GM21526 (cell line): ENCODE measurements at regions not wholly inside any gene's neighbourhood (a gene's known extent, or its start where the extent isn't known, plus 50 kb on each side); places are given as distances from the start of the nearest gene placed in this dataset.

ENCODE experiments used
- ATAC-seq: cut with Tn5 transposase; IDR thresholded peaks from one replicate; pipeline ENCODE4 v1.9.1; 2021; ENCODE audit warnings: moderate library complexity; ENCODE audit not compliant: unreplicated experiment, low FRiP score

DNA sequence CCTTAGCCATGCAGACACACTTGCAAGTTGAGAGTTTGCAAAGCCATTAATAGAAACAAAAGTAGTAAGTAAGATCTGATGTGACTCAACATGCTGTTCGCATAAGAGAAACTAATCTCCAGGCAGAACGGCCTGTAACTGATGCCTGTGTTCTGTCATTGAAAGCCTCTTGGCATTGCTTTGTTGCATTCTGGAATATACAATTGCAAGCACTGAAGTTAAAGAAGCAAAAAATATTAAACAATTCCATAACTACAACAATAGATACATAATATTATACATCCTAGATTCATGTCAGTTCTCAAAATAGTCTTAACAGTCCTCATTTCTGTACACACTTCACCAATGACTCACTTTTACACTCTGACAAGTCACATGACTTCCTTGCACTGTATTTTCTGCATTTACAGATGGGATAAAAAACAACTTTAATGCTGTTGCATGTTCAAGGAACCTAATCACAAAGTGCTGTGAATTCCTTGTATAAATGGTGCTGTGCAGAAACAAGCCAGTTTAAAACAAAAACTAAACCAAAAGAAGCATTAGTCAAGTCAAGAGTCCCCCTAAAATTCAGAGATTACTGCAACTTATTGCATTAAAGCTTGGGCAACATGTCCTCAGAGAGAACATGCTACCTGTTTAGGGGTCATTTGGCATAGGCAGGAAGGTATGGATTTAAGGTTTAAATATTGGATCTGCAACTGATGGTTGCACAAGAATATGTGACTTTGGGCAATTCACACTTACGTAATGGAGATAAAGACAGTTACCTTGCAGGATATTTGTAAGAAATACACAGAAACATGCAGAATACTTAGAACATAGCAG lies 79.5 kb upstream of the SERP2 start:
- no peak for ATAC-seq

DNA sequence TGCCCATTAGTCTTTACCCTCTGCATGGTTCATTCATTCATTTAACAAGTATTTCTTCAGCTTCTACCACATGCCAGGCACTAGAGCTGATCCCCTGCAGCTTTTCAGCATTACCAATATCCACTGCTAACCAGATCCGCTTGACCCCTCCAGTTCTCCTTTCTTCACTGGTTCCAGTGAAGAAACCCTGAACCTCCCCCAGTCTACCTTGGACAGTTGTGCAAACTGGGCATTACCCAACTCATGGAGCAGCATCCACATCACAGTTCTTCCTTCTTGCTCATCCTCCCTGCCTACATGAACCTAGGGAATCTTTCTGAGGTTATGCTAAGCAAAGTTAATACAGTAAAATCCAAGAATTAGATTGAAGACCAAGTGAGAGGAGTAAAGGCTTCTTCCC lies 78.7 kb upstream of the SERP2 start:
- ATAC-seq: no peak

DNA sequence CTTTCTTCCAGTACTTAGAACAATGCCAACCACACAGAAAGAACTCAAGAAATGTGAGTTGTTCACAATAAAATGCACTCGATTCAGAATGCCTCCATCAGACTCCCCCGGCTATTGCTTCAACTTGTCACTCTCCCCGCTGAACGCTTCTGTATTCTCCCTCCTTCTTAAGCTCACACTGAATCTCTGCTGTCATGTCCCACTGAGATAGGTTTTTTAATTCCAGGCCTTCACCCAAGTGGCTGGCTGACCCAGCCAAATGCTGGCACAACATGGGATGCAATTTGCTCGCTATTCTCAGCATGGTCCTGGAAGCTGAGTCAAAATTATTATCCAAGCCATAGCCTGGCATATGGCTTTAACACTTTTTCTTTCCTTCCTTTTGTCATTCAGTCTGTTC lies 76.8 kb upstream of the SERP2 start:
- no peak for ATAC-seq

DNA sequence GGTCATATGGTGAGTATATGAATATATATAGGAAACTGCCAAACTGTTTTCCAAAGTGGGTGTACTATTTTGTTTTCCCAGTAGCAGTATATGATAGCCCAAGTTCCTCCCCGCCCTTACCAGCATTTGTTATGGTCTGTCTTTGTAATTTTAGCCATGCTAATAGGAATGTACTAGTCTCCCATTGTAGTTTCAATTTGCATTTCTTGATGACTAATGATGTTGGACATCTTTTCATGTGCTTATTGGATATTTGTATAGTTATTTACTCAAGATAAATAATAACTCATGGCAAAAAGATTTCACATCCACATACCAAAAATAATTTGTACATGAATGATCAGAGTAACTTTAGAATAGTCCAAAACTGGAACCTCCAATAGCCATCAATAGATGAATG lies 75.3 kb upstream of the SERP2 start:
- no peak for ATAC-seq

DNA sequence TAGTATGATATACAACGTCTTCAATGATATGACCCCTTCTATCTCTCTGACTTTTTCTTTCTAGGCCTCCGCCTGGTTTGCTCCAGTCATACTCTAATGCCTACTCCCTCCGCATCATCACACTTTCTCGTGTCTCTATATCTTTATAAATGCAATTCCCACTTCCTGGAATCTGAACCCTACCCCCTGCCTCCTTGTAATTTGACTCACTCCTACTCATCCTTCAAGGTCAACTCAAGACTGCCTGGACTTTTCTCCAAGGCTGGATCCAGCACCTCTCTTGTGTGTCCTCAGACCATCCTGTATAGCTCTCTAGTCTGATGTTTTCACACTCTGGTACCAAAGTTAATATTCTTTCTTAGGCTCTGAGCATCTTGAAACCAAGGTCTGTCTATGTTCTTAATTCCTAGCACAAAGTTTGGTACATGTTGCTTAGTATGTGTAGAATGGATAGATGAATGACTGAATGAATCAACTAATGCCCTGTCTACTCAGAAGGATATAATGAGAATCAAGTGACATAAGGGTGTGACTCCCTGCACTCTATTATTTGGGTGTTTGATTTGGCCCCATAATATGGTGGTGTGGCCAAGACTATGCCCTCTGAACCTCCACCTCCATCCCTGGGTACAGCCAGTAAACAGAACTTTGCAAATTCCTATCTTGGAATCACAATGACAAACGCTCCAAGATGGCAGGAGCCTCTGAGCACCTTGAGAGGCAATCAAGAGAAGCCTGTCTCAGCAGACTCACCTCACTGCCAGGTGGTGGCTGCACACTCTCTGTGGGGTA lies 74.3 kb upstream of the SERP2 start:
- ATAC-seq: no peak

DNA sequence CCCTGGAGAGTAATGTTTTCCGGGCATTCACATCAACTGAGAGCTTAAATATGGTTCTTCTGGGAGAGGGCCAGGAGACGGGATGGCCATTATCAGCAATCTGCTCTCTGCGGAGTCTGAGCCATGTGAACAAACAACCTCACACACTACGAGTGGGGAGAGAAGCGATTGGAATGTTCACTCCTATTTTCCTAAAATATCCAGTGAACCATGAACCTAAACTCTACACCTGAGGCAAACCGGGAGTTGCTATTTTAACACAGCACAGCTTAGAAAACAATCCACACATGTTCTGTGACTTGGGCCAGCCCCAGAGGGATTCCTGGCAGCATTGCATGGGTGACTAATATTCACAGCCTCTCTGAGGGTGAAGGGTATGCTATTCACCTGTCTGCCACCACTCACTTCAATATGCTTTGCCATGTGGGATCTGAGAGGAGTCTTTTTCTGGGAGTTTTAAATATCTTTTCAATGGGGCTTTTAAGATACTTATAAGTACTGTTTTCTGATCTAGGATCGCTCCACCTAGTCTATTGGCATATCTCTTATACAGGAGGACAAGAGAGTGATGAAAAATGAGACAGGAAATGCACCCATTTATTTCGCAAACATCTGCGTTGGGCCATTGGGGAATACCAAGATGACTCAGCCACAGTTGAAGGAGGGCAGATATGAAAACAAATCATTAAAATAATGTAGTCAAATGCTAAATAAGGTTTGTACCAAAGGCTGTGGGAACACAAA lies 72.6 kb upstream of the SERP2 start:
- ATAC-seq: peak; percentile 75

DNA sequence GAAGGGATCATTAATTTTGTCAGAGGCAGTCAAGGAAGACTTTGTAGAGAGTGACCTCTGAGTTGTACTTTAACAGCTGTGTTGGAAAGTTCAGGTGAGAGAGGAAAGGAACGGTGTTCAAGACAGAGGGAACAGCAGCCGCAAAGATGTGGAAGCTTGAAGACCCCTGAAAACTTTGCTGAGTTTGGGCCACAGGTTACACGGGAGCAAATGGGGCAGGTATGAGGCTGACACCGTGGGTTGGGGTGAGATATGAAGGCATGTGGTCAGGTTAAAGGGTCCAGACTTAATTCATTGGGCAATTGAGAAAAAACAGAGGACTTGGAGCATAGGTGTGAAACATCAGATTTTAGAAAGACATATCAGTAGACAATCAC lies 72.0 kb upstream of the SERP2 start:
- ATAC-seq: peak; percentile 22

DNA sequence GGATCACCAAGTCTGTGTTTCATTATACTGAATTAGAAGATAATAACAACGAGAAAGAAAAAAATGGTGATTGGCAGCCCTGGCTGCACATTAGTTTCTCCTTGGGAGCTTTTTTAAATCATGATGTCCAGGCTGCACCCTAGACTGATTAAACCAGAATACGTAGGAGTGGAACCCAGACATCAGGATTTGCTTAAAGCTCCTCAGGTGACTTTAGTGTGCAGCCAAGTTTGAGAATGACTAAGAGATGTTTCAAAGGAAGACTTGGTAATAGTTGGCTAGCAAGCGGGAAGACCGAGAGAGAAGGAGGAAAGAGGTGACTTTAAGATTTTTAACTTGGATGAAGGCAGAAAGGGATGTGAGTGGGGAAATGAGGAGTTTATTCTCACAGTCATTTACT lies 71.4 kb upstream of the SERP2 start:
- no peak for ATAC-seq

DNA sequence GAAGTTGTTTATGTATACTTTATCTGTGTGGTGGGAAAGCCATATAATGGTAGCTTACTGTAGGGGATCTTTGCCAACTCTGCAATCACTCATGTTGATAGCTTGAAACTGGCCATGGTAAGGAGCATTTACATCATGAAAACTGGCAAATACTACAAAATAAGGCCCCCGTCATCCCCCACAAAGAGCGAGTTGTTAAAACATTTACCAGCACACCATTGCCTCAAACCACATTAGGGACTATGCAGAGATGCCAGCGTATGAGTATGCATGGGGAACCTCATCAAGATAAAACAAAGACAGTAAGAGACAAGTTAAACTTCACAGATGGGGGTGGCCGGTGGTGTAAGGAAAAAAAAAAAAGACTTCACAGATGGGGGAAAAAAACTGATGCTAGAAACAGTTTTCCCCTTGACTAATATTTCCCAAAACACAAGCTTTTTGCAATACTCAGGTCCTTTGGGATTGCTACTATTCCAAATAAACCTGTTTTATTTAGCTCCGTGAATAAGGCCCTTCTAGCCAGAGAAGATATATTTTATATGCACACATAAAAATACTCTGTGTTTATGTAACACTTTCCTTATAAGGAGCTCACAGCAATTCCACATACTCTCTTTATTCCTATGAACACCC lies 70.6 kb upstream of the SERP2 start:
- ATAC-seq: no peak

DNA sequence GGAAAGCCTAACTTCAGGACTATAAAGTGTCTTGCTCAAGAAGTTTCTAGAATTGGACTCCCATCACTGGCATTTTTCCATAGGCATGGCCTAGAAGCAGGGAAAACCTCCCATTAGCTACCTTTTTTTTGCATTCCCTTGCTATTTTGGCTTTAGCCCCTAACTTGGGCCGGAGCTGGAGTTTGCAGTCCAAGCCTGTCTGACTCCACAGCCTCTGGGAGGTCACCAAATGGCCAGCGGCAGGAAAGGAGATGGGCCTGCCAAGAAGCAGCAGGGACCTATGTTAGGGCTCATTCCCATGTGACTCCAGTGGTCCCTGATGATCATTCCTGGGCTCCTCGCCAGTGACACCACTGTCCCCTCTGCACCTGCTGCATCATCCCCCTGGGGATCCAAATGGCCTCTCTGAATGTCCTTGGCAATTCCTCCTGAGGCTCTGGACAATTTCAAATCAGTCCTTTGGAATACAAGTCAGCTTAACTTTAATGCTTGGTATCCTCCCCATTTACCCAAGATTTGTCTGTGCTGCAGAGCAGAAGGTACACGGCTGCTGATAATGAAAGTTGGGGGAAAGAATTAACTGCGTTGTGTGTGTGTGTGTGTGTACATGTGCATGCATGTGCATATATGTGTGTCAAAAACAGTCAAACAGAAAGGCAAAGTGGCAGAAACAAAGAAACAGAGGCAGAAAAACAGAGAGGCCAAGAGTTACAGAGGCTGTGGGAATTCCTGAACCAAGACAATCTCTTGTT lies 69.8 kb upstream of the SERP2 start:
- no peak for ATAC-seq

DNA sequence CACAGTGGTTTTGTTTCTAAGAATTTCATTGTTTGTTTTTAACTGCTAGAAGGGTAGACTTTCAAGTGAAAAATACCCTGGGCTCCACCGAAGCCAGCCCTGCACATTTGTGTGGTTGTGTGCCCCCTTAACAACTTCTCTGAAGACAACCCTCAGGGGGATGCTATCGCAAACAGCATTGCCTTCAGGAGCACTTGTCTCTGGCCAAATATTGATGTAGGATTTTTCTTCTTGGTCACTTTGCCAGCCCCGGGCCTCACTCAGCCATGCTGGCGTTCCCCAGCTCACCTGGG lies 69.2 kb upstream of the SERP2 start:
- no peak for ATAC-seq

DNA sequence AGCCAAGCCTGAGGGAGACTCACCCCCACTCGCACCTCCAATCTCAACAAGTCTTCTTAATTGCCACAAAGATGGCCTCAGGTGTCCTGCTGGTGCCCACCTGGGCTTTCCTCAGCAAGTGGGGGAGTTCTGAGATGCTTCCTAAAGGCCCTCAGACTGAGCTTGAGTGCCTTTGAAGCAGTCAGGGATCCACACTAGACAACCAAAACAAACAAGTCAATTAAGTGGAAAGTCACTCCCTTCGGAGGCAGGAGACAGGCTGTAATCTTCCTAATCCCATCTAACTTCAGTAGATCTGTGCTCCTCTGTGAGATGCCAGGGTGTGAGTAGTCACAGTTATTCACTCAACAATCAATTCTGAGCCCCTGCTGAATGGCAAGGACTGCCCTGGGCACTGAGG lies 68.3 kb upstream of the SERP2 start:
- ATAC-seq: no peak

DNA sequence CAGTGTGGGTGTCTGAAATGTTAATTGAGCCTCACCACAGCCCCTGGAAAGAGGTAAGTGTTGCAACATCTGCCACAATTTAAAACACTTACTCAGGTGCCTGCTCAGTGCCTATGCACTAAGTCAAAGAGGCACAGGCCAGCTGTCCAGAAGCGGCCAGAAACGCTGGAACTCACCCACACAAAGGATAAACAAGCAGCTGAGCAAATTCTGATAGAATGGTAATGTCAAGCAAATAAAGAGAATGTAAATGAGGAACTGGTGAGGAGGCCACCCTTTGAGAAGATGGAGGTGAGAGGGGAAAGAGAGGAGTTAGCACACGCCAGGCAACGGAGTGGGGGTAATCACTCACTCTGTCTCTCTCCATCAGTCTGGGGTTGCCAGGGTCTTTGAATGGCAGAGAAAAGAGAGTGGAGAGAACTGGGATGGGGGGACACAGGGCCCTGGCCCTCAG lies 67.7 kb upstream of the SERP2 start:
- no peak for ATAC-seq

DNA sequence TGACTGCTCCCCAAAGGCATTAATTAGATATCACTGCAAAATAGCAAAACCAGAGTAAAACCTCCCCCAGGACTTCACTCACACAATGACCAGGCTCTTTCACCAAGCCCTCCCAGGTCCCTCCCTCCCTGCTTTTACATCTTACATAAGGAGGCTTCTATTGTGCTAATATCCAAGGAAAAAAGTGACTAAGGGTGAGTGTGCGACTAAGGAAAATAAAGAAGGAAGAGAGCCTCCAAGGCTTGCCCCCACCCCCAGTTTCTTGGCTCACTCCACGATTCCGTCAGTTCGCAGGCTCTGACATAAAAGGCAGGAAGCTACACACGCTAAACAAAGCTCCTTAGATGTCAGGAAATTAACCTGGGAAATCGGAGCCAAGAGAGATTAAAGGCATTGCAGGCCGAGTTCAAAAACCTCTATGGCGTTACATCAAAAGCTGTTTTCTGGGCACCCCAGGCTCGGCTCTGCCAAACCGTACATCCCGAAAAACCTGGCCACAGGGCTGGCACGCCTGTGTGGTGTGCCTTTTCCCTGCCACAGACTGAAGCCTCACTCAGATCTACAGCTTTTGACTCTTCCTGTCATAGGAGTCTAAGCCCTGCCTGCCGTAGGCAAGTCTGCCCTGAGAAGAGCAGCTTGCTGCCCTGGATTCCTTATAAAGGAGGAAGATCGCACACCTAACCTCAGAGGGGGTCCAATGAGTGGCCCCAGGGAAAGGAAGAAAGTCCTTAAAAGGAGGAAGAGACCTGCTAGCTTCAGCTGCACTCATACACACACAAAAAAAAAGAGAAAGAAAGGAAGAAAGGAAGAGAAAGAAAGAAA lies 67.0 kb upstream of the SERP2 start:
- no peak for ATAC-seq

DNA sequence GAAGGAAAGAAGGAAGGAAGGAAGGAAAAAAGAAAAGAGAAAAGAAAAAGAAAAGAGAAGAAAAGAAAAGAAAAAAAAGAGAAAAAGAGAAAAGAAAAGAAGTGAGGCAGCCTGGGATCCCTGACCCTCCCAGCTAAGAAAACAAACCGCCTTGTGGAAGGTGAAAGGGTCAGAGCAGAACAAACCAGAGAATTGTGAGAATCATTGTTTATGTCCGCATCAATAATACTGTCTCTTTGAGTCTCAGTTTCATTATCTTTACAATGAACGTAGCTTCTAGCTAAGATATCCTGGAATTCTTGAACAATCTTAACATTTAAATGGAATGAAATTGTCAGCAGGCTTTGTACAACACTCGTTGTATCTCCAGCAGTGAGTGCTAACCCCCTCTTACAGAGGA lies 66.4 kb upstream of the SERP2 start:
- no peak for ATAC-seq

DNA sequence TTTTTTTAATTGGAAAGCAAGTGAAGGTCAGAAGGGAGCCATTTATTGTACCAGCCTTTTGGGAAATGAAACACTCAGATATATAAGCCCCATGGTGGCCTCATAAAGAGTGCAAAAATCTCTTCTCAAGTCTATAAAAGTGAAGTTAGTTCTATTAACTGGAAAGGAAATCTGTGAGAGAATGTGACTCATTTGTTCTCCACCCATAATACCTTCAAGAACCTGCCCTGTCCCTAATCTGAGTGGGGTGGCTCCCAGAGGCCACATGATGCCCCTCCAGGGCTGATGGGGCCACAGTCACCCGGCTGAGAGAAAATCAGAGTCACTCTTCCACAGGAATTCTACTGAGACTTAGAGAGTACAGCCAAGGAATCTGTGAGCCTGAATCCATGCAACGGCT lies 65.8 kb upstream of the SERP2 start:
- ATAC-seq: no peak

DNA sequence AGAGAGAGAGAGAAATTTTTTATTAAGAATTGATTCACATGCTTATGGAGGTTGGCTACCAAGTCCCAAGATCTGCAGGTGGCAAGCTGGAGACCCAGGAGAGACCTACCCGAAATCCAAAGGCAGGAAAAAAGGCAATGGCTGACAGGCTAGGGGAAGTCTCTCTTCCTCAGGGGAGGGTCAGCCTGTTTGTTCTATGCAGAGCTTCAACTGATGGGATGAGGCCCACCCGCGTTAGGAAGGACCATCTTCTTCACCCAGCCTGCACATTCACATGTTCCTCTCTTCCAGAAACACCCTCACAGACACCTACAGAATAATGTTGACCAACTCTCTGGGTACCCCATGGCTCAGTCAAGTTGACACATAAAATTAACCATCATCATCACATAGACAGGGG lies 65.3 kb upstream of the SERP2 start:
- ATAC-seq: no peak

DNA sequence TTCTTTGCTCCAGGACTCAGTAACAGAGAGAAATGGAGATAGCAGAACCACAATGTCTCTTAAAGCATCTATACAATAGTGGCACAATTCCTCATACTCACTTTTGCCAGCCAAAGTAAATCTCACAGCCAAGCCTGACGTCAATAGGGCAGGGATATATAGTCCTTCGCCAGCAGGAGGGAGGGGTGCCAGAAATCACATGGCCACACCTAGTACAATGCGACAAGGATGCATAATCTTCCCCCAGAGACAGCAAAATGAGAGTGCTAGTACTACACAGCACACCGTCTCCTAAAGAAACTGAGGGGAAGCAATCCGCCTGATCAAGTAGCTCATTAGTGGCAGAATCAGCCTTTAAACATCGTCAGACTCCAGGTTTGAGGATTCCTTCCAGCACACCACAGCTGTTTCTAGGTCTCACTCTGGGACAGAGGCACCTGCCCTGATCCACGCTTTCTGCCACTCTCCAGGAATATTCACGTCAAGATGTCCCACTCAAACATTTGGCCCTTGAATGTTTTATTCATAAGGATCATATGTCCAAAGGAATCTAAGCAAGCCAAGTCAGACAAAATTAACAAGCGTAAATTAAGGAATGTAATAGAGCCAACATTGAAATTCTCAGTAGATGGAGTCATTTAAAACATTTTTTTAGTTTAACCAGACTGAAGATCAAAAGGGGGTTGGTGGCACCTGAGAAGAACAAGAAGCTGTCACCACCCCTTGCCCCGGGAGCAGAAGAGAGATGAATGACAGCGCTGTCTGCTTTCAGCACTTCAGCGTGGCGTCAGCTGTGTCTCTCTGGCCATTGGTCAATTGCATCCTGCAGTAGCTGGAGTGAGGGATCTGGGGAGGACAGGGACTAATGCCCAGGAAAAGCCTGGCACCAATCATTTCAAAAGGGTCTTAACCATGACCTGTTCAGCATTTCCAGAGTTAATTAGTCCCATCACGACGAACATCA lies 63.5 kb upstream of the SERP2 start:
- ATAC-seq: no peak
